H1 (cell line): ENCODE measurements at regions not wholly inside any gene's neighbourhood (a gene's known extent, or its start where the extent isn't known, plus 50 kb on each side); places are given as distances from the start of the nearest gene placed in this dataset.
"Not testable (repeated sequence)": the region's sequence is repeated elsewhere in the genome, so short reads cannot be mapped to it uniquely, and the experiment has no call there.

Experiments
- CTCF ChIA-PET: fragments of 300-600 bp; sonication (Branson Sonifier 250); formaldehyde crosslinking; loops from one replicate; lab custom pipeline; 2021; ENCODE audit not compliant: partially characterized antibody; lab: Charles Lee
- POLR2A ChIA-PET: fragments of 300-600 bp; sonication (Branson Sonifier 250); formaldehyde crosslinking; loops from one replicate; lab custom pipeline; 2021; ENCODE audit warnings: inconsistent platforms; ENCODE audit not compliant: partially characterized antibody; lab: Charles Lee
- DNase-seq, 2 experiments: peaks; one replicate each; pipeline versions ENCODE4 v3.0.0 to v3.0.0-alpha.2; 2010 to 2022; ENCODE audit warnings: low spot score in 2 of 2, low read depth in 1 of 2, mixed read lengths in 1 of 2
- FAIRE-seq: peaks from 2 replicates; lab custom pipeline; 2011; peaks lifted over from hg19 to GRCh38; lab: Jason Lieb, UNC
- H2AFZ ChIP-seq: 2 replicates; pipeline ENCODE4 v1.8.1; 2012; ENCODE audit warnings: low read length, inconsistent platforms
- H2AK5ac ChIP-seq: 2 replicates; pipeline ENCODE4 v1.6.1; 2013; ENCODE audit warnings: low read depth, low read length
- H2BK120ac ChIP-seq: replicated peaks from 2 replicates; pipeline ENCODE3; 2013; ENCODE audit warnings: low read depth, low read length, inconsistent platforms
- H2BK12ac ChIP-seq: 2 replicates; pipeline ENCODE4 v1.6.1; 2013; ENCODE audit warnings: low read depth, low read length
- H2BK15ac ChIP-seq: 2 replicates; pipeline ENCODE4 v1.6.1; 2013; ENCODE audit warnings: low read length
- H2BK20ac ChIP-seq: 2 replicates; pipeline ENCODE4 v1.6.1; 2013; ENCODE audit warnings: low read length
- H2BK5ac ChIP-seq: 2 replicates; pipeline ENCODE4 v1.6.1; 2013; ENCODE audit warnings: low read depth, low read length
- H3K14ac ChIP-seq: 2 replicates; pipeline ENCODE4 v1.6.1; 2013; ENCODE audit warnings: inconsistent platforms; ENCODE audit not compliant: insufficient read length
- H3K18ac ChIP-seq: 2 replicates; pipeline ENCODE4 v1.6.1; 2013; ENCODE audit warnings: low read length; ENCODE audit errors: extremely low read depth
- H3K23ac ChIP-seq: 2 replicates; pipeline ENCODE4 v1.6.1; 2013; ENCODE audit warnings: inconsistent platforms; ENCODE audit not compliant: insufficient read length
- H3K23me2 ChIP-seq: 2 replicates; pipeline ENCODE4 v1.6.1; 2013; ENCODE audit warnings: low read depth, low read length
- H3K27ac ChIP-seq: 2 replicates; pipeline ENCODE4 v1.6.1; 2011; ENCODE audit warnings: low read depth, low read length, inconsistent platforms
- H3K27me3 ChIP-seq, 4 experiments: replicated peaks in 1 of 4; 1 replicate in 1 of 4; 2 replicates in 3 of 4; pipeline versions ENCODE4 v1.6.1 to v1.8.1; 2011 to 2013; ENCODE audit warnings: low read length in 3 of 4, mild to moderate bottlenecking in 3 of 4, inconsistent platforms in 2 of 4, mixed read lengths in 2 of 4, moderate library complexity in 1 of 4; ENCODE audit not compliant: control insufficient read depth in 3 of 4, insufficient read depth in 3 of 4; ENCODE audit errors: extremely low read depth in 1 of 4
- H3K36me3 ChIP-seq, 4 experiments: 2 replicates each; pipeline versions ENCODE4 v1.6.1 to v1.8.1; 2011 to 2013; ENCODE audit warnings: mild to moderate bottlenecking in 4 of 4, low read length in 3 of 4, moderate library complexity in 2 of 4, control low read depth in 1 of 4, inconsistent platforms in 1 of 4; ENCODE audit not compliant: insufficient read depth in 4 of 4, control insufficient read depth in 2 of 4
- H3K4ac ChIP-seq: replicated peaks from 2 replicates; pipeline ENCODE3; 2013; ENCODE audit warnings: low read length, low read depth, mixed read lengths, inconsistent platforms; ENCODE audit not compliant: insufficient read length
- H3K4me1 ChIP-seq, 4 experiments: replicated peaks in 1 of 4; 1 replicate in 1 of 4; 2 replicates in 3 of 4; pipeline versions ENCODE4 v1.6.1 to v1.8.1; 2011 to 2013; ENCODE audit warnings: low read length in 3 of 4, inconsistent platforms in 2 of 4, mixed read lengths in 1 of 4; ENCODE audit not compliant: insufficient read depth in 4 of 4, control insufficient read depth in 3 of 4
- H3K4me2 ChIP-seq, 2 experiments: 2 replicates each; pipeline versions ENCODE4 v1.6.1 to v1.8.1; 2011 to 2013; ENCODE audit warnings: low read depth in 2 of 2, low read length in 2 of 2, control low read depth in 1 of 2, inconsistent platforms in 1 of 2, mild to moderate bottlenecking in 1 of 2; ENCODE audit not compliant: insufficient read depth in 1 of 2
- H3K4me3 ChIP-seq, 4 experiments: fragments of 200-600, 300-600 bp in 1 of 4; sonication (generic), shearing (Covaris generic), sonication (Bioruptor Twin) in 1 of 4; 2 replicates each; pipeline versions ENCODE4 v1.5.1 to v1.8.1; 2011 to 2016; ENCODE audit warnings: low read length in 4 of 4, low read depth in 3 of 4, control low read depth in 2 of 4, inconsistent platforms in 2 of 4, mild to moderate bottlenecking in 2 of 4, mixed read lengths in 1 of 4, moderate library complexity in 1 of 4; ENCODE audit not compliant: insufficient read depth in 2 of 4; ENCODE audit errors: extremely low read depth in 1 of 4
- H3K56ac ChIP-seq: replicated peaks from 2 replicates; pipeline ENCODE3; 2013; ENCODE audit warnings: low read depth, mild to moderate bottlenecking, mixed read lengths, low read length, inconsistent platforms; ENCODE audit not compliant: insufficient read length
- H3K79me1 ChIP-seq: 2 replicates; pipeline ENCODE4 v1.6.1; 2013; ENCODE audit warnings: low read depth, low read length, control low read depth
- H3K79me2 ChIP-seq, 2 experiments: 2 replicates each; pipeline versions ENCODE4 v1.6.1 to v1.8.1; 2012 to 2013; ENCODE audit warnings: low read length in 2 of 2, mild to moderate bottlenecking in 2 of 2, inconsistent platforms in 1 of 2; ENCODE audit not compliant: insufficient read depth in 2 of 2, control insufficient read depth in 1 of 2
- H3K9ac ChIP-seq, 4 experiments: replicated peaks in 1 of 4; 1 replicate in 1 of 4; 2 replicates in 3 of 4; pipeline versions ENCODE4 v1.6.1 to v1.8.1; 2011 to 2013; ENCODE audit warnings: low read depth in 3 of 4, low read length in 3 of 4, control low read depth in 2 of 4, mild to moderate bottlenecking in 2 of 4, moderate library complexity in 2 of 4, inconsistent platforms in 1 of 4; ENCODE audit errors: extremely low read depth in 1 of 4
- H3K9me3 ChIP-seq, 2 experiments: 2 replicates each; pipeline versions ENCODE4 v1.6.1 to v1.8.1; 2012 to 2013; ENCODE audit warnings: mild to moderate bottlenecking in 2 of 2, moderate library complexity in 2 of 2, control low read depth in 1 of 2, inconsistent platforms in 1 of 2, low read depth in 1 of 2, low read length in 1 of 2, mixed read lengths in 1 of 2; ENCODE audit not compliant: insufficient read depth in 2 of 2
- H4K20me1 ChIP-seq, 2 experiments: replicated peaks in 1 of 2; 2 replicates each; pipeline versions ENCODE3 to v1.8.1; 2011 to 2013; ENCODE audit warnings: inconsistent platforms in 2 of 2, low read length in 2 of 2, mild to moderate bottlenecking in 1 of 2; ENCODE audit not compliant: insufficient read depth in 2 of 2, control insufficient read depth in 1 of 2
- H4K5ac ChIP-seq: 2 replicates; pipeline ENCODE4 v1.6.1; 2013; ENCODE audit warnings: low read length, low read depth, mixed read lengths, inconsistent platforms; ENCODE audit not compliant: insufficient read length
- H4K8ac ChIP-seq: 2 replicates; pipeline ENCODE4 v1.8.0; 2013; ENCODE audit warnings: mild to moderate bottlenecking, moderate library complexity, low read length, inconsistent platforms; ENCODE audit not compliant: insufficient read depth; ENCODE audit errors: extremely low read depth
- H4K91ac ChIP-seq: replicated peaks from 2 replicates; pipeline ENCODE3; 2013; ENCODE audit warnings: low read length, mixed read lengths, inconsistent platforms; ENCODE audit not compliant: insufficient read length
- WGBS, 2 experiments: shearing (Covaris generic) in 1 of 2; methylation state at CpG; one replicate each; pipeline versions ENCODE4 v1.1.6 to v1.1.7; 2013 to 2015; ENCODE audit warnings: low lambda C conversion rate in 2 of 2, mixed read lengths in 2 of 2, inconsistent platforms in 1 of 2, low coverage in 1 of 2, missing lambda C conversion rate in 1 of 2; ENCODE audit not compliant: insufficient replicate concordance in 2 of 2, insufficient coverage in 1 of 2, insufficient read length in 1 of 2; ENCODE audit errors: extremely low coverage in 1 of 2, missing lambda C conversion rate in 1 of 2; 5-methylcytosine and 5-hydroxymethylcytosine counted together

DNA sequence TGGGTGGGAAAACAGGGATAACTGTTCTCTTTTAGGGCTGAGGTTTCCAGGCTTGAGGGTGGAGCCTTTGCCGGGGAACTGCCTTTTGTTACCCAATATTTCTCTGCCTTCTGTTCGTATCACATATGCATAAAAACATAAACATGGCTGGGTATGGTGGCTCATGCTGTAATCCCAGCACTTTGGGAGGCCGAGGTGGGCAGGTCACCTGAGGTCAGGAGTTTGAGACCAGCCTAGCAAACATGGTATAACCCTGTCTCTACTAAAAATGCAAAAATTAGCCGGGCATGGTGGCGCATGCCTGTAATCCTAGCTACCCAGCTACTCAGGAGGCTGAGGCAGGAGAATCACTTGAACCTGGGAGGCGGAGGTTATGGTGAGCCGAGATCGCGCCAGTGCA is 60.2 kb upstream of the SHANK2 start:
- H2BK5ac ChIP-seq, H3K18ac ChIP-seq, H3K14ac ChIP-seq, H3K27me3 ChIP-seq, H3K4me3 ChIP-seq, H3K23ac ChIP-seq, H3K23me2 ChIP-seq, FAIRE-seq, H2BK120ac ChIP-seq, H3K36me3 ChIP-seq, H3K4ac ChIP-seq, H4K20me1 ChIP-seq, DNase-seq, H4K8ac ChIP-seq, H3K4me2 ChIP-seq, H3K27ac ChIP-seq, H4K5ac ChIP-seq, H3K79me1 ChIP-seq, H4K91ac ChIP-seq, H3K4me1 ChIP-seq, H3K79me2 ChIP-seq, H3K56ac ChIP-seq, H3K9ac ChIP-seq, H2BK15ac ChIP-seq, H2BK20ac ChIP-seq, H2BK12ac ChIP-seq, H2AK5ac ChIP-seq, H2AFZ ChIP-seq: not testable (repeated sequence)
- ChIA-PET CTCF (interaction anchor here (0.8 kb wide), 1 partner anchor 31 kb away, joined by 3 read pairs; no protein-coding TSS in a partner anchor), POLR2A (interaction anchor here (0.9 kb wide), 1 partner anchor 200 kb away, joined by 3 read pairs; no protein-coding TSS in a partner anchor)
- peaks cover 11 to 12% of the 10 kb centered on the region in 2 experiments; a peak in 3 of 4 replicates for H3K9me3 ChIP-seq
- WGBS, 2 experiments, result 92% methylated on average over 9 of the region's 9 CpGs; no CpG with 5 or more reads in 1 of the 2 experiments
